HCT116 (cell line): ENCODE measurements at regions not wholly inside any gene's neighbourhood (a gene's known extent, or its start where the extent isn't known, plus 50 kb on each side); places are given as distances from the start of the nearest gene placed in this dataset.
A peak's percentile ranks its signal among the peaks of the same experiment; 100 is the strongest.

ENCODE experiments used
- ATAC-seq: fragments of 200-7000 bp; cut with Tn5 transposase; 2 replicates; pipeline ENCODE4 v1.9.1; 2020; ENCODE audit warnings: mild to moderate bottlenecking, moderate library complexity
- BruUV-seq: library from RNA; stranded (reverse); fragments of 400-500 nt; replicated peaks from 2 replicates; lab custom pipeline; 2021; lab: Mats Ljungman, UMichigan
- CTCF ChIA-PET: fragments of 300-600 bp; sonication (Branson Sonifier 250); formaldehyde crosslinking; loops from one replicate; lab custom pipeline; 2021; ENCODE audit warnings: antibody characterized with exemption; lab: Charles Lee
- POLR2A ChIA-PET: fragments of 300-600, 350-600 bp; sonication (Branson Sonifier 250); formaldehyde crosslinking; loops from one replicate; lab custom pipeline; 2021; ENCODE audit warnings: antibody characterized with exemption; lab: Charles Lee
- RAD21 ChIA-PET, 2 experiments: fragments of 300-600 bp; sonication (Branson Sonifier 250); formaldehyde crosslinking; loops; one replicate each; lab custom pipeline; 2023; ENCODE audit warnings: low total read pairs in 2 of 2; ENCODE audit not compliant: uncharacterized antibody in 2 of 2, unreplicated experiment in 2 of 2, low non-redundant PET in 1 of 2; lab: Charles Lee
- DNase-seq: peaks from one replicate; pipeline ENCODE4 v3.0.0-alpha.2; 2010; ENCODE audit warnings: low read depth, low spot score
- H2AFZ ChIP-seq: fragments of 200-600 bp; shearing (Covaris generic), sonication (generic); 2 replicates; pipeline ENCODE4 v1.6.1; 2017; ENCODE audit warnings: low read depth, mixed run types, mixed read lengths, antibody characterized with exemption, low read length; ENCODE audit not compliant: poor library complexity, severe bottlenecking
- H3K27ac ChIP-seq: 2 replicates; pipeline ENCODE4 v1.5.1; 2012; ENCODE audit warnings: low read depth, low read length
- H3K27me3 ChIP-seq: fragments of 200-600 bp; sonication (generic); 2 replicates; pipeline ENCODE4 v1.6.1; 2016; ENCODE audit warnings: mixed run types, low read length, mixed read lengths; ENCODE audit not compliant: insufficient read depth
- H3K36me3 ChIP-seq, 2 experiments: fragments of 200-500 bp in 1 of 2; fragments of 200-600 bp in 1 of 2; sonication (Bioruptor generic) in 1 of 2; sonication (generic) in 1 of 2; 2 replicates each; pipeline versions ENCODE4 v1.5.1 to v1.6.1; 2014 to 2016; ENCODE audit warnings: low read length in 2 of 2, inconsistent platforms in 1 of 2, mixed read lengths in 1 of 2, mixed run types in 1 of 2; ENCODE audit not compliant: insufficient read depth in 2 of 2, control insufficient read depth in 1 of 2
- H3K4me1 ChIP-seq, 2 experiments: fragments of 200-600 bp in 1 of 2; sonication (generic) in 1 of 2; 2 replicates each; pipeline versions ENCODE4 v1.5.1 to v1.6.1; 2012 to 2017; ENCODE audit warnings: low read length in 2 of 2, inconsistent platforms in 1 of 2, mild to moderate bottlenecking in 1 of 2, mixed read lengths in 1 of 2, mixed run types in 1 of 2, moderate library complexity in 1 of 2; ENCODE audit not compliant: insufficient read depth in 2 of 2, control insufficient read depth in 1 of 2
- H3K4me2 ChIP-seq: fragments of 200-600 bp; sonication (generic); 2 replicates; pipeline ENCODE4 v1.6.1; 2017; ENCODE audit warnings: mixed run types, low read length, mixed read lengths
- H3K4me3 ChIP-seq, 2 experiments: fragments of 200-600 bp in 1 of 2; sonication (generic) in 1 of 2; replicated peaks in 1 of 2; 2 replicates each; pipeline ENCODE4 v1.5.1; 2011 to 2016; ENCODE audit warnings: low read length in 2 of 2, control low read depth in 1 of 2, low read depth in 1 of 2, mild to moderate bottlenecking in 1 of 2, mixed read lengths in 1 of 2, mixed run types in 1 of 2
- H3K79me2 ChIP-seq: fragments of 200-600 bp; sonication (generic); 2 replicates; pipeline ENCODE4 v1.6.1; 2017; ENCODE audit warnings: mild to moderate bottlenecking, mixed run types, low read length, moderate library complexity, mixed read lengths; ENCODE audit not compliant: insufficient read depth
- H3K9ac ChIP-seq: fragments of 200-600 bp; sonication (generic); 2 replicates; pipeline ENCODE4 v1.6.1; 2016; ENCODE audit warnings: low read length, mixed read lengths
- H3K9me2 ChIP-seq: fragments of 200-600 bp; sonication (generic), shearing (Covaris generic); 2 replicates; pipeline ENCODE4 v1.6.1; 2017; ENCODE audit warnings: mixed run types, mild to moderate bottlenecking, moderate library complexity; ENCODE audit not compliant: insufficient read depth
- H3K9me3 ChIP-seq, 2 experiments: fragments of 200-500 bp in 1 of 2; fragments of 200-600 bp in 1 of 2; sonication (Bioruptor generic) in 1 of 2; sonication (generic) in 1 of 2; 2 replicates each; pipeline ENCODE4 v1.6.1; 2014 to 2017; ENCODE audit warnings: low read length in 2 of 2, mixed read lengths in 2 of 2, inconsistent platforms in 1 of 2, low read depth in 1 of 2, mild to moderate bottlenecking in 1 of 2, mixed run types in 1 of 2, moderate library complexity in 1 of 2; ENCODE audit not compliant: control insufficient read depth in 1 of 2, insufficient read depth in 1 of 2
- H4K20me1 ChIP-seq: fragments of 200-600 bp; sonication (generic), shearing (Covaris generic); 2 replicates; pipeline ENCODE4 v1.6.1; 2017; ENCODE audit warnings: mixed run types, mild to moderate bottlenecking, moderate library complexity; ENCODE audit not compliant: insufficient read depth
- CBX3 ChIP-seq: IDR thresholded peaks from 2 replicates; pipeline ENCODE4 v1.6.1; 2012; ENCODE audit warnings: low read depth
- CEBPB ChIP-seq: IDR thresholded peaks from 2 replicates; pipeline ENCODE4 v1.6.1; 2012; ENCODE audit warnings: low read depth
- CTCF ChIP-seq, 3 experiments: fragments of 200-600 bp in 1 of 3; sonication (generic) in 1 of 3; IDR thresholded peaks in 2 of 3; conservative IDR thresholded peaks in 1 of 3; 2 replicates each; pipeline ENCODE4 v1.5.1; 2012 to 2017; ENCODE audit warnings: low read depth in 2 of 3, low read length in 2 of 3, antibody characterized with exemption in 1 of 3, borderline replicate concordance in 1 of 3, control low read depth in 1 of 3, mild to moderate bottlenecking in 1 of 3, mixed read lengths in 1 of 3, mixed run types in 1 of 3, moderate library complexity in 1 of 3; ENCODE audit not compliant: insufficient read depth in 1 of 3
- EGR1 ChIP-seq: IDR thresholded peaks from 2 replicates; pipeline ENCODE4 v1.6.1; 2012; ENCODE audit warnings: low read depth
- ELF1 ChIP-seq: IDR thresholded peaks from 2 replicates; pipeline ENCODE4 v1.6.1; 2012; ENCODE audit warnings: low read depth, borderline replicate concordance
- EZH2 ChIP-seq: fragments of 200-600 bp; sonication (generic); IDR thresholded peaks from 2 replicates; pipeline ENCODE4 v1.6.1; 2017; ENCODE audit warnings: antibody characterized with exemption, mixed run types
- SIN3A ChIP-seq: IDR thresholded peaks from 2 replicates; pipeline ENCODE4 v1.6.1; 2012; ENCODE audit warnings: low read depth
- SP1 ChIP-seq: IDR thresholded peaks from 2 replicates; pipeline ENCODE4 v1.6.1; 2012; ENCODE audit warnings: low read depth
- SRF ChIP-seq: IDR thresholded peaks from 2 replicates; pipeline ENCODE4 v1.6.1; 2012; ENCODE audit warnings: low read depth
- YY1 ChIP-seq: IDR thresholded peaks from 2 replicates; pipeline ENCODE4 v1.6.1; 2011; ENCODE audit warnings: low read length, low read depth, moderate library complexity, mild to moderate bottlenecking; ENCODE audit not compliant: insufficient replicate concordance; ENCODE audit errors: extremely low read depth
- ZBTB33 ChIP-seq: IDR thresholded peaks from 2 replicates; pipeline ENCODE4 v1.6.1; 2011; ENCODE audit warnings: mild to moderate bottlenecking, low read length, moderate library complexity; ENCODE audit not compliant: insufficient replicate concordance; ENCODE audit errors: extremely low read depth
- ZFX ChIP-seq: fragments of 450-650 bp; IDR thresholded peaks from 2 replicates; pipeline ENCODE4 v1.6.1; 2017
- ZNF274 ChIP-seq: fragments of 200-500 bp; sonication (Bioruptor generic); IDR thresholded peaks from 2 replicates; pipeline ENCODE4 v1.6.1; 2014; ENCODE audit warnings: mild to moderate bottlenecking, low read depth, low read length, inconsistent platforms
- intact Hi-C: fragments of 100-400 bp; cut with micrococcal nuclease; formaldehyde crosslinking; loops from 2 replicates; pipeline ENCODE4 v1.10.0; 2022

GRCh38 chr14:55803873-55804553 lies 224.0 kb downstream of the KTN1 start (continued):
- TF ChIP-seq ZBTB33: no peak
- peak; percentile 84 for TF ChIP-seq SP1
- no peak for TF ChIP-seq ELF1

- ChIA-PET POLR2A (interaction anchor here (1.2 kb wide), 1 partner anchor 311 kb away, joined by 3 read pairs; no protein-coding TSS in a partner anchor), RAD21 (no interaction called here), CTCF (no interaction called here)
- TF ChIP-seq ZNF274: no peak
- no peak for TF ChIP-seq EGR1
- no peak for TF ChIP-seq CTCF (IDR thresholded peaks at IDR 0.05 in 2 of 3, conservative IDR thresholded peaks at IDR 0.05 in 1 of 3; ENCODE audit: borderline replicate concordance in 1 of 3, insufficient read depth in 1 of 3, low read depth in 2 of 3, low read length in 2 of 3)
- no peak for TF ChIP-seq ZBTB33
- TF ChIP-seq CEBPB: no peak
- no peak for TF ChIP-seq SP1
- TF ChIP-seq EZH2: no peak
- no peak for TF ChIP-seq ZFX
- no peak for TF ChIP-seq CBX3
- no peak for TF ChIP-seq SIN3A
- no peak for TF ChIP-seq SRF
- no peak for TF ChIP-seq YY1
- intact Hi-C loops: no loop called here
- Histone ChIP-seq H3K9me2 (no peaks in the 10 kb centered on the region), H3K27ac (no peak overlapping the region; the same call in 1 of the 2 replicates), H2AFZ (no peak overlapping the region), H3K9me3 (no peaks in the 10 kb centered on the region), H4K20me1 (no peaks in the 10 kb centered on the region), H3K36me3 (no peaks in the 10 kb centered on the region), H3K4me2 (no peak overlapping the region), H3K27me3 (no peaks in the 10 kb centered on the region), H3K9ac (no peak overlapping the region), H3K4me1 (peaks cover 58 to 74% of the 10 kb centered on the region in 2 experiments), H3K4me3 (no peak overlapping the region; a peak in 1 of 4 replicates), H3K79me2 (no peaks in the 10 kb centered on the region)
- BruUV-seq: no TSS peak
- ATAC-seq (no peak), DNase-seq (no peak)
These were observed 225.2 kb downstream of the KTN1 start for GRCh38 chr14:55805250-55805649.
